ENCODE measurements at regions not wholly inside any gene's neighbourhood (a gene's known extent, or its start where the extent isn't known, plus 50 kb on each side); places are given as distances from the start of the nearest gene placed in this dataset.

DNA sequence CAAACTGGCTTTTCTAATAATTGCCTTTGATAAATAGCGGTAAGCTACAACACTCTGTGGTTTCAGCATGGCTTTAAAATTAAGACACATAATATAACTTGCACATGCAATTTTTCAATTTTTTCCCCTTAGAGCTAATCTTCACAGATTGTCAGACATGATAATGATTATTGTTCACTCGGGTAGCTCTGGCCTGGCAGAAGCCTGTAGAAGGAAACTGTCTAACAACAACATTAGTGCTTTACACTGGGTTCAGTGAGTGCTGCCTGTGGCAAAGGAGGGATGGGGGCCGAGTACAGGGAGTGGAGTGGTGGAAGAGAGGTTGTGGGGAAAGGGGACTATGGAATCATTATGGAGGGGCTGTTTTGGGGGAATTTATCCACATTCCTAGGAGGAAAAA lies 67.2 kb upstream of the AUTS2 start (continued):
- no peak for TF ChIP-seq CHD1 (IDR thresholded peaks at IDR 0.05; ENCODE audit: low read depth, low read length)
- TF ChIP-seq MAFK (IDR thresholded peaks at IDR 0.05; ENCODE audit: low read depth, low read length) = no peak
- no peak for TF ChIP-seq RNF2 (IDR thresholded peaks at IDR 0.05; ENCODE audit: borderline replicate concordance, low read depth, low read length, missing control alignments, poor library complexity, severe bottlenecking)
- no peak for TF ChIP-seq PHF8 (conservative IDR thresholded peaks at IDR 0.05; ENCODE audit: low read depth, low read length)
- no peak for TF ChIP-seq TCF12 (IDR thresholded peaks at IDR 0.05; ENCODE audit: low read depth, low read length)

Data from H1 (cell line).